Testis (tissue), 2 donors: ENCODE measurements at regions not wholly inside any gene's neighbourhood (a gene's known extent, or its start where the extent isn't known, plus 50 kb on each side); places are given as distances from the start of the nearest gene placed in this dataset.

Experiments used
- DNase-seq: peaks from one replicate; pipeline ENCODE4 v3.0.0-alpha.2; 2019
- H3K27ac ChIP-seq, 2 donors: fragments of 200-600 bp; sonication (generic); one replicate each; pipeline ENCODE4 v1.5.1; 2019
- H3K27me3 ChIP-seq: fragments of 200-600 bp; sonication (generic); one replicate; pipeline ENCODE4 v1.5.1; 2019
- H3K36me3 ChIP-seq: fragments of 200-600 bp; sonication (generic); one replicate; pipeline ENCODE4 v1.5.1; 2017; ENCODE audit warnings: low read depth; ENCODE audit errors: missing control alignments
- H3K4me1 ChIP-seq: fragments of 200-600 bp; sonication (generic); one replicate; pipeline ENCODE4 v1.5.1; 2019
- H3K4me3 ChIP-seq, 2 donors: fragments of 200-600 bp; sonication (generic); one replicate each; pipeline ENCODE4 v1.5.1; 2017 to 2019
- H3K9me3 ChIP-seq: fragments of 200-600 bp; sonication (generic); one replicate; pipeline ENCODE4 v1.5.1; 2017
- CTCF ChIP-seq, 3 experiments: fragments of 450-650 bp in 2 of 3; fragments of 200-600 bp in 1 of 3; sonication (generic) in 1 of 3; IDR thresholded peaks; one replicate each; pipeline ENCODE4 v1.5.1; 2016 to 2019; ENCODE audit warnings: antibody characterized with exemption in 3 of 3, mild to moderate bottlenecking in 2 of 3, moderate library complexity in 1 of 3
- POLR2A ChIP-seq: fragments of 450-650 bp; IDR thresholded peaks from one replicate; pipeline ENCODE4 v1.6.1; 2017; ENCODE audit warnings: antibody characterized with exemption, mild to moderate bottlenecking, moderate library complexity
- WGBS, 2 donors: methylation state at CpG; one replicate each; pipeline ENCODE4 v1.1.5; 2018; 5-methylcytosine and 5-hydroxymethylcytosine counted together
- intact Hi-C: fragments of 100-400 bp; cut with DNase I; formaldehyde crosslinking; loops from one replicate; pipeline ENCODE4 v1.15.1; 2023; ENCODE audit warnings: low total_unique reads

DNA sequence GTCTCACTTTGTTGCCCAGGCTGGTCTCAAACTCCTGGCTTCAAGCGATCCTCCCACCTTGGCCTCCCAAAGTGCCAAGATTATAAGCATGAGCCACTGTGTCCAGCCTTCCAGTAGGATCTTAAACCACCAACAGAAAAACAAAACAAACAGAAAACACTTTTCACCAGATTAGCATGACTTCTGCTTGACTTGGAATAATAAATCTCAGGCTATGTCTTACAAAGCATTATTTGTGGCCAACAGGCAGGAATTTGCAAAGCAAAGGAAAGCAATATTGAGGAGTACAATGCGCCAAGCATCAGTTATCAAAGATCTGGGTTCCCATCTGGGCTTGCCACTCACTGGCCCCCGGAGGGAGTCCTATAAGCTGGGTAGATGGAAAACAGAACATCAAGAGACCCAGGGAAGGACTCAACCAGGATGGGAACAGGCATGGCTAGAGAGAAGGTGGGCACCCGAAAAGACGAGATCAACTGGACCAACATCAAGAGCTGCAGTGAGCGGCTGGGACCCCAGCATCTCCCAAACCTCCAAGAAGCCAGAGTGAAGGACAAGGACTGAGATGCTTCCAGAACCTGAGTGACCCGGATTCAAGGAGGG, 101.2 kb downstream of the TMEM30B start:
- no peaks in the 10 kb centered on the region for H3K27me3 ChIP-seq
- WGBS, 2 donors = 91 to 94% methylated on average over 7 of the region's 7 CpGs
- intact Hi-C loops = no loop called here
- TF ChIP-seq POLR2A (no peak), CTCF (IDR thresholded peaks at IDR 0.05) (no peak)
- no peak for DNase-seq
- no peaks in the 10 kb centered on the region for H3K4me1 ChIP-seq
- H3K9me3 ChIP-seq = no peaks in the 10 kb centered on the region
- no peak overlapping the region for H3K27ac ChIP-seq
- no peak overlapping the region for H3K4me3 ChIP-seq
- no peaks in the 10 kb centered on the region for H3K36me3 ChIP-seq

DNA sequence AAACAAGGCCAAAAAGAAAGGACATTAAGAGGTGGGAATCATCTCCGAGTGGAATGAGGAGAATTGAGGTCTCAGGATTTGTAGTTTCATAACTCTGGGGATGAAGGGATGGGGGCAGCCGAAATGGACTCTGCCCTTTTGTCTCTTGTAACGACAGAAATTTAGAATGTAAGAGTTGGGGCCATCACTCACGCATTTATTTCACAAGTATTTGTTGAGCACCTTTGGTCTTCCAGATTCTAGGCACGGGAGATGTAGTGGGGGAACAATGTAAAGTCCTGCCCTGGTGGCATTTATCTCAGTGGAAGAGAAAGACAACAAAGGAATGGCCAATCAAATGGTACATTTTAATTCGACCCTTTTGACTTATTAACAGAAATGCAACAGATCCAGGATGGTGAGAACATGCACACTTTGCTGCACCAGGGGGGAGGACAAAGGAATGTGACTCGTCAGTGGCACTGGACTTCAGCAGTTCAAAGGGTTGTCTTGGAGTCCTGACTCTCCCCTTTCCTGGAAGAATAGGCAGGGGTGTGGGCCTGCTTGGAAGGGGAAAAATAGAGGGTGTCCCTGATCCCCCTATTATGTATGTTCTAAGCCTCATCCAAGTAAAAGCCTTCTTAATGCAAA, 102.0 kb downstream of the TMEM30B start:
- intact Hi-C loops = no loop called here
- Histone ChIP-seq H3K27ac (no peak overlapping the region), H3K9me3 (no peaks in the 10 kb centered on the region), H3K36me3 (no peaks in the 10 kb centered on the region), H3K27me3 (no peaks in the 10 kb centered on the region), H3K4me1 (no peaks in the 10 kb centered on the region), H3K4me3 (no peak overlapping the region)
- no peak for DNase-seq
- 78 to 88% methylated on average over 7 of the region's 7 CpGs for WGBS, 2 donors
- TF ChIP-seq POLR2A (no peak), CTCF (IDR thresholded peaks at IDR 0.05) (no peak)

DNA sequence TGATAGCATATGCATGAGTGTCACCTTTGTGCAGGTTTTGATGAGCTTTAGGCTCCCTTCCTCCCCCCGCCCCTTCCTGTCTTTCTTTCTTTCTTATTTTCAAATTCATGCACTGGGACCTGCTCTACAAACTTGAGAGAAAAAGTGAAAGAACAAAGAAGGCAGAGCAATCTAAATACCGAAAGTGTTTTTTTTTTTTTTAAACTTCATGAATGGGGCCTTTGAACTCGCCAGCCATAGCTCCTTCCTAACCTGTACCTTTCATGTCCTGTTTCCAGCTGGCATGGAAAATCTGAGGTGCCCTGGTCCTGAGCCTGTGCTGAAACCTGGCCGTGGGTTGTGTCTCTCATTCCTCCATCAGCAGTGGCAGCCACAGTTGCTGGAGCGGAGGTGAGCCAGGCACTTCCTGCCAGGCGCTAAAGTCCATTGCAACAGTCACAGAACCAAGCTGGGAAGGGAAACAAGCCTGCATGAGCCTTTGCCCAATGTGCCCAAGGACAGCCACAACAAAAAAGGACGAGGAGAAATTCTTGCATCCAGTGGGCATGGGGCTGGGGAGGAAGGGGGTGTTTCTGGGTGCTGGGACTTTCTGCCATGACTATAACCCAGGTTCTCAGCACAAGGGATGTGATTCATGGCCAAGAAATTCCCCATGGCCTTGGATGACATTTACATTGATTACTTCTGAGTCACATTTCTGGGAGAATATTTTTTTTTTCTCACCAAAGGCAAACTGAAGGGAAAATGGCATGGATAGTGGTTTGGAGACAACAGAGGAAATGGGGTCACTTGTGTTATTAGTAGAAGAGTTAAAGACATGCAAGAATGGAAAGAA, 102.7 kb downstream of the TMEM30B start:
- intact Hi-C loops = no loop called here
- DNase-seq = no peak
- 86% methylated on average over 7 of the region's 7 CpGs for WGBS, 2 donors

More for the DNA sequence above, 102.7 kb downstream of the TMEM30B start:
- Histone ChIP-seq H3K9me3 (no peaks in the 10 kb centered on the region), H3K27me3 (no peaks in the 10 kb centered on the region), H3K4me3 (no peak overlapping the region), H3K36me3 (no peaks in the 10 kb centered on the region), H3K27ac (no peak overlapping the region), H3K4me1 (no peaks in the 10 kb centered on the region)
- TF ChIP-seq CTCF (IDR thresholded peaks at IDR 0.05) (no peak), POLR2A (no peak)
